M059J (cell line): ENCODE measurements at regions not wholly inside any gene's neighbourhood (a gene's known extent, or its start where the extent isn't known, plus 50 kb on each side); places are given as distances from the start of the nearest gene placed in this dataset.

Source experiments
- DNase-seq: peaks from one replicate; pipeline ENCODE4 v3.0.0-alpha.2; 2012; ENCODE audit warnings: low read depth

DNA sequence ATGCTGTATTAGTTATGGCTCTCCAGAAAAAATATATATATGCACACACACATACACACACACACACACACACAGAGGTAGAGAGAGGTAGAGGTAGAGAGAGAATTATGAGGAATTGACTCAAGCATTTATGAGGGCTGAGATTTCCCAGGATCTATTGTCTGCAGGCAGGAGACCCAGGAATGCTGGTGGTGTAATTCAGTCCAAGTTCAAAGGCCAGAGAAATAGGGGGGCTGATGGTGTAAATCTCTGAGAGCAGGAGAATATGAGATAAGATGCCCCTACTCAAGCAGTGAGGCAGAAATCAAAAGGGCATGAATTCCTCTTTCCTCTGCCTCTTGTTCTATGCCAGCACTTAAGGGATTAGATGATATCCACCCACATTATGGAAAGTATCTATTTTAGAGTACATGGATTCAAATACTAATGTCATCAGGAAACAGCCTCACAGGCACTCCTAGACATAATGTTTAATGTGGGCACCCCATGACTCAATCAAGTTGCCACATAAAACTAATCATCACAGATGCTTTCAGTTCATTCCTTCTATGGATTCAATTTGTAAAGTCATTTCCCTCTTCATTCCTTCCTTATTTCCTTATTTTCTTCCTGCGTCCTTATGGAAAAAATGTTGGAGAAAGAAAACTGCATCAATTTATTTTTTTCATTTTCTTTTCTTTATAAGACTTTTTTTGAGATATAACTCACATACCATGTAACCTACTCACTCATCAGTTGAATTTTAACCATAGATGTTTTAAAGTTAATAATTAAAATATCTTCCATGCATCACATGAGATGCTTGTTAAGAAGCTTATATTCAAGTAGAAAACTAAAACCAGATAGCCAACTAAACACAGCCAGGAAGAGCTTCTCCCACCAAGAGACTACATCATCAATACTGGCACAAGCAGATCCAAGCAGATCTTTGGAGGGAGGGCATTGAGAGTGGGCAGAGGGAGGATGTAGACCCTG, 406.2 kb downstream of the MBD2 start:
- DNase-seq: no peak

GRCh38 chr18:53800171-53800570, 424.3 kb downstream of the MBD2 start:
- DNase-seq: no peak

DNA sequence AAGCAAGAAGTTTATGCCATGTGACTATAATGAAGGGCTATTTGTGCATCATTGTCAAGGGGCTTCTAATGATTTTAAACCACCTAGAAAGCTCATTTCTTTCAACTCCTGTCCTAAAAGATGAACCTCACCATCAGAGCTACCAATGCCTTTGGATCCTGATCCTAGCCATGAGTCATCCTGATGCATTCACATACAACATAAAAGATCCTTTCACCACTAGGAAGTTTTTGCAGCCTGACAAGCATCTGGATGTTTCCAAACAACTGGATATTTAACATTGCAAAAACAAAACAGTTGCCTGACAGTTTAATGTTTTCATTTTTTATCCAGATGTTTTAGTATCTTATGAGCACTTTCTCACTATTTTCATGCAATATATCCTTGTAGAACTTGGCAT, 425.3 kb downstream of the MBD2 start:
- DNase-seq: peak; percentile 18

DNA sequence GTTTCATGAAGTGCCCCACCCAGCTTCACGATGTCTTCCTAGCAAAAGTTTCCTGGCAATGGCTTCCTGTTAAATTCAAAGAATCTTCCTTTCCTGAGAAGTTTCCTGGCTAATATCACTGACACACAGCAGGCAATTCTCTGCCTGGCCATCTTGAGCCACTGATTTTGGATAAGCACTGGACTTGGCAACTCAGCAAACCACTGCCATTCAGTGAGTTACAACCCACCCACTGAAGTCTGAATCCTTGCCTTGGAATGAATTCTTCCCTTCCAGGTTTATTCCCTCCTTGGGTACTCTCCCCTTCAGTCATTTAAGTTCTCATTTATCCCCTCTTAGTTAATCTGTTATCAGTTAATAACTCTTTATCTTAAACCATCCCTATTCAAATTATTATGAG, 426.0 kb downstream of the MBD2 start:
- peak; percentile 7 for DNase-seq

GRCh38 chr18:53797998-53798495, 426.4 kb downstream of the MBD2 start:
- DNase-seq: peak; percentile 1

- peak; percentile 76 for DNase-seq
Measured at GRCh38 chr18:53796040-53796729, 428.3 kb downstream of the MBD2 start.

GRCh38 chr18:53795610-53796009, 428.9 kb downstream of the MBD2 start:
- DNase-seq: no peak

- peak; percentile 5 for DNase-seq
Measured at GRCh38 chr18:53795061-53795460, 429.4 kb downstream of the MBD2 start.

GRCh38 chr18:53792762-53793161, 431.7 kb downstream of the MBD2 start:
- no peak for DNase-seq

DNA sequence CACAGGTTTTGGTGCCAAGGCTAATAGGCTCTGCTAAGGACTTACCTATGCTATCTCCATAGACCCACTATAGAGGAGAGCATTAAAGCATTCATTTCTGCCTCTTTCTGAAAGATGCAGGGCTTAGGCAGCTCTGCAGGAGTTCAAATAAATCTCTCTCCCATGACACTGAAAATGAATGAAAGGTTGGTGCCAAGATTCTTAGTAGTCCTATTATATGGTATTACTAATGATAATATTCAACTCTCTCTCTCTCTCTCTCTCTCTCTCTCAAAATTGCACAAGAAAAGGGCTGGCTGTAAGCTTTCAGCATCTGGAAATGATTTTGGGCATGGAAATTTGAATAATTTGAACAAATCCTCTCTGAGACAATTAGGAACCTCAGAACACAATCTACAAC, 433.7 kb downstream of the MBD2 start:
- DNase-seq: no peak

- DNase-seq: no peak
Measured at GRCh38 chr18:53789376-53790247, 434.9 kb downstream of the MBD2 start.

- DNase-seq: no peak
Measured at GRCh38 chr18:53785811-53786210, 438.7 kb downstream of the MBD2 start.

DNA sequence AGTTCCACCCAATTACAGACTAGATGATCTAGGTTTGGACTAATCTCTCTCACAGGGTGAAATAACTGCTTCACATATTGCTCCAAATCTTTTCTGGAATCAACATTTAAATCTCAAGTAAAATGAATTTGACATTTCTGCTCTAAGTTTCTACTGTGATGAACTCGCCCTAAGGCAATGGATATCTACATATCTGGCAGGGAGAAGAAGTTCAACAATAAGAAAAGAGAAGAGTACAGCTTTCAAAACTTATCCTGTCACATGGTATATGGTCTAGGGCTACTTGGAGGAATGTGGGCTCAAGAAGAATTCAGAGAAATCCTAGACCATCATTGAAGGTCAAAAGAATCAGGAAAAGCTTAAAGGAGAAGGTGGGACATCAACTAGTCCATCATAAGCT, 440.2 kb downstream of the MBD2 start:
- no peak for DNase-seq

DNA sequence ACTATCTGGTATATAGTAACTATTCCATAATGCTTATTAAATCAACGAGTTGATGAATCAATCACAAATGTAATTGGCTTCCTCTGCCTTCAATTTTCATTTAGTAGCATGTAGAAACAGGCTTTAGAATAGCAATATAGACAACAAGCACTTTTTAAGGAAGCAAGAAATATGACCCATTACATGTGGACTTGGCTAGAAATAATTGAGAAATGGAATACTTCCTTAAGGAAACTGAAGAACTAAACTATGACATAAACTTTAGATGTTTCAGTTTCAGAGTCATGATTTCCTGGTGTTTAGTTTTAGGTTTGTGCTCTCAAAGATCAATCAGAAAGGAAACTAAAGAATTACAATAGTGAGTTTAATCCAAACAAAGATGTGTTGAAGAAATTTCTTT, 443.8 kb downstream of the MBD2 start:
- DNase-seq: no peak

GRCh38 chr18:53772293-53772692, 452.2 kb downstream of the MBD2 start:
- DNase-seq: no peak

DNA sequence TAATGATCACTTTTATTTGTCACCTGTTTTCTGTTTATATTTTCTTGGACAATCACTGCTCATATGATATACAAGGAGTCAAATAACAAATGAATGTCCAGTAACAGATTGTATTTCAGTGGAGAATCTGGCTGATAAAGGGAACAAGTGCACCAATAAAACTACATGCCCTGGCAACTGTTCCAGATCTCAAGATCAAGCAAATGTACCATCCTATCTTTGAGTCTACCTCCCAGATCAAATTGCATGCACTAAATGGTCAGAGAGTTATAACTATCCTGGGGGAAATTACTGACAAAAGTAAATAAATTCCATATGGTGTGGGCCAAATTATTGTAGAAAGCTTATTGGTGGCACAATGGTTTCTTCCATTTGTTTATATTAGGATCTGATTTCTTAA, 452.8 kb downstream of the MBD2 start:
- no peak for DNase-seq

DNA sequence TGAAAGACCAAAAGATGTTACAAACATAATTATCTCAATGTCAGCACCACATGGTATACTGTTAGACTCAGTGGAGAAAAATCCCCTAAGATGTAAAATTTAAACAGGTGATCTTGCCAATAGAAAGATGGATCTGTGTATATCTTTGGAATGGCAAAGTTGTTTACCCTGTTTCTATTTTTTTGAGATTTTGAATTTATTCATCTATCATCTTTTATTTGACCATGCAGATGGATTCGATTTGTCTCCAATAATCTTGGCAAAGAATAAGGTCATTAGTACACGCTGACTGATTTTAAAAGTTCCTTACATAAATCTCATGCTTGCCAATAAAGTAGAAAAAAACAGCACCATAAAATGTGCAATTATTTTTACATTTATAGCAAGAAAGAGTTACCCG, 459.3 kb downstream of the MBD2 start:
- no peak for DNase-seq

- DNase-seq: no peak
Measured at GRCh38 chr18:53764086-53764485, 460.4 kb downstream of the MBD2 start.

DNA sequence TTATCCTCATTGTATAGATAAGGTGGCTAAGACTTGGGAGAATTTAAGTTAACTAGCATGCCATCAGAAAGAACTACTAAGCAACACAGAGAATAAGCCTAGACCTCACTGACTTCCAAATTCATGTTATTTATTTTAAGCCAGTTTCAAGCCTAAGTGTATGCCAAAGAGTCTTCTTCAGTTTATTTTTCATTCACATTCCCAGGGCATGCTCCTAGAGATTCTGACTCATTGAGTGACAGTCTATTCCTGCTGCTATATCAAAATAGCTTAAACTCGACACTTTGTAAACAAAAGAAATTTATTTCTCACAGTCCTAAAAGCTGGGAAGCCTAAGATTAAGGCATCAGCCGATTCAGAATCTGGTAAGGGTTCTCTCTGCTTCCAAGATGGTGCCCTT, 467.1 kb downstream of the MBD2 start:
- DNase-seq: peak; percentile 24

GRCh38 chr18:53756610-53756972, 467.9 kb downstream of the MBD2 start:
- peak; percentile 9 for DNase-seq

DNA sequence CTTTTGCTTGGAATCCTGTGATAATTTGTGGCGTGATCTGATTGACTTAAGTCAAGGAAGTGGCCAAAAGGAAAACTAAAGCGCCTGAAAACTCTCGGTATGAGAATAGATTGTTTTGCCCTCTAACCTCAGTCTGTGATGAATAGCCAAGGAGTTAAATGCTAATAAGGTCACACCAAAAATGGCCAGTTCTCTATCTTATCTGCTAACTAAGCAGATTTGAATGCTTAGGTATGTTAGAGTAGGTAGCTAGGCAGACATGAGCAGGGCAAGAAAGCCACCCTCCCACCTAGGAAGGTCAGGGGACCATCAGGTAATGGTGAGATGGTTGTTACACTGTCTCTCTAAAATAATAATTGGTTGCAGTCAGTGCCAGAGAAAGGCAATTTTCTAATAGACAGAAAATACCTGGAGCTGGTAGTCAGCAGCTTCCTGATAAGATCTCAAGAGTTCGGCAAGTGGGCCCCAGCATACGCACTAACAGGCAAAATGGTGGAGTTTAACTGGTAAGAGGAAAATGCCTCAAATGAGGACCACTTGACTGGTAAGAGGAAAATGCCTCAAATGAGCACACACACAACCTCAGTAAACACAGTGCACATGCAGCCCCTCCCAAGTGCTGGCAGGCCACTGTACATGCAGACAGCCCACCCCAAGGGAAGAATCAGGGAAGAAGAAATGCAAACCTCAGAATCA, 468.4 kb downstream of the MBD2 start:
- peak; percentile 16 for DNase-seq
